ENCODE measurements at regions not wholly inside any gene's neighbourhood (a gene's known extent, or its start where the extent isn't known, plus 50 kb on each side); places are given as distances from the start of the nearest gene placed in this dataset.

- no peak for DNase-seq (ENCODE audit: low read depth, low spot score)
- H3K27ac ChIP-seq: peak overlapping the region; percentile 85
These were observed 420.4 kb upstream of the ID4 start for GRCh38 chr6:19416811-19417210.

GRCh38 chr6:19417713-19418112, 419.5 kb upstream of the ID4 start:
- peak; percentile 83 for DNase-seq (ENCODE audit: low read depth, low spot score)
- peak overlapping the region; percentile 85 for H3K27ac ChIP-seq

GRCh38 chr6:19424853-19425252, 412.3 kb upstream of the ID4 start:
- no peak overlapping the region for H3K27ac ChIP-seq

GRCh38 chr6:19427548-19427947, 409.6 kb upstream of the ID4 start:
- H3K27ac ChIP-seq: no peak overlapping the region
- DNase-seq (ENCODE audit: low read depth, low spot score): no peak

More at GRCh38 chr6:19424853-19425252, 412.3 kb upstream of the ID4 start:
- DNase-seq (ENCODE audit: low read depth, low spot score): peak; percentile 16

GRCh38 chr6:19432966-19433498, 404.1 kb upstream of the ID4 start:
- H3K27ac ChIP-seq: no peak overlapping the region
- DNase-seq (ENCODE audit: low read depth, low spot score): no peak

GRCh38 chr6:19434065-19434464, 403.1 kb upstream of the ID4 start:
- H3K27ac ChIP-seq: no peak overlapping the region
- DNase-seq (ENCODE audit: low read depth, low spot score): no peak

- no peak for DNase-seq (ENCODE audit: low read depth, low spot score)
- H3K27ac ChIP-seq: no peak overlapping the region
These were observed 401.4 kb upstream of the ID4 start for GRCh38 chr6:19435755-19436154.

- DNase-seq (ENCODE audit: low read depth, low spot score): no peak
- no peak overlapping the region for H3K27ac ChIP-seq
These were observed 398.4 kb upstream of the ID4 start for GRCh38 chr6:19438566-19439353.

- H3K27ac ChIP-seq: no peak overlapping the region
- DNase-seq (ENCODE audit: low read depth, low spot score): no peak
These were observed 396.6 kb upstream of the ID4 start for GRCh38 chr6:19440531-19440930.

GRCh38 chr6:19443411-19443810, 393.8 kb upstream of the ID4 start:
- DNase-seq (ENCODE audit: low read depth, low spot score): no peak
- no peak overlapping the region for H3K27ac ChIP-seq

- no peak for DNase-seq (ENCODE audit: low read depth, low spot score)
- H3K27ac ChIP-seq: no peak overlapping the region
These were observed 393.1 kb upstream of the ID4 start for GRCh38 chr6:19444041-19444440.

GRCh38 chr6:19444481-19444880, 392.7 kb upstream of the ID4 start:
- no peak overlapping the region for H3K27ac ChIP-seq
- no peak for DNase-seq (ENCODE audit: low read depth, low spot score)

GRCh38 chr6:19446570-19446969, 390.6 kb upstream of the ID4 start:
- no peak overlapping the region for H3K27ac ChIP-seq
- no peak for DNase-seq (ENCODE audit: low read depth, low spot score)

GRCh38 chr6:19450651-19451050, 386.5 kb upstream of the ID4 start:
- H3K27ac ChIP-seq: no peak overlapping the region
- DNase-seq (ENCODE audit: low read depth, low spot score): no peak

GRCh38 chr6:19452495-19452894, 384.7 kb upstream of the ID4 start:
- H3K27ac ChIP-seq: no peak overlapping the region

GRCh38 chr6:19454001-19454720, 383.0 kb upstream of the ID4 start:
- DNase-seq (ENCODE audit: low read depth, low spot score): no peak
- no peak overlapping the region for H3K27ac ChIP-seq

More at GRCh38 chr6:19452495-19452894, 384.7 kb upstream of the ID4 start:
- DNase-seq (ENCODE audit: low read depth, low spot score): no peak

- DNase-seq (ENCODE audit: low read depth, low spot score): no peak
- H3K27ac ChIP-seq: no peak overlapping the region
These were observed 382.3 kb upstream of the ID4 start for GRCh38 chr6:19454721-19455392.

GRCh38 chr6:19463250-19463649, 373.9 kb upstream of the ID4 start:
- DNase-seq (ENCODE audit: low read depth, low spot score): no peak
- no peak overlapping the region for H3K27ac ChIP-seq

GRCh38 chr6:19463925-19464324, 373.2 kb upstream of the ID4 start:
- H3K27ac ChIP-seq: no peak overlapping the region

GRCh38 chr6:19465256-19465655, 371.9 kb upstream of the ID4 start:
- H3K27ac ChIP-seq: peak overlapping the region; percentile 37
- DNase-seq (ENCODE audit: low read depth, low spot score): no peak

More at GRCh38 chr6:19463925-19464324, 373.2 kb upstream of the ID4 start:
- DNase-seq (ENCODE audit: low read depth, low spot score): no peak

GRCh38 chr6:19465760-19466159, 371.4 kb upstream of the ID4 start:
- DNase-seq (ENCODE audit: low read depth, low spot score): no peak
- peak overlapping the region; percentile 37 for H3K27ac ChIP-seq

All from epithelial cell of prostate (primary cell).